Vagina (tissue), 2 donors: ENCODE measurements at regions not wholly inside any gene's neighbourhood (a gene's known extent, or its start where the extent isn't known, plus 50 kb on each side); places are given as distances from the start of the nearest gene placed in this dataset.
"Not testable (repeated sequence)": the region's sequence is repeated elsewhere in the genome, so short reads cannot be mapped to it uniquely, and the experiment has no call there.

Experiments used
- DNase-seq, 2 donors: peaks; one replicate each; pipeline ENCODE4 v3.0.0-alpha.2; 2017; ENCODE audit errors: extremely low spot score in 2 of 2
- H3K27ac ChIP-seq: fragments of 200-600 bp; sonication (generic); one replicate; pipeline ENCODE4 v1.5.1; 2019
- H3K27me3 ChIP-seq: fragments of 200-600 bp; sonication (generic); one replicate; pipeline ENCODE4 v1.5.1; 2019
- H3K36me3 ChIP-seq, 2 donors: fragments of 200-600 bp; sonication (generic); one replicate each; pipeline ENCODE4 v1.5.1; 2017 to 2019
- H3K4me1 ChIP-seq: fragments of 200-600 bp; sonication (generic); one replicate; pipeline ENCODE4 v1.5.1; 2019
- H3K4me3 ChIP-seq, 2 donors: fragments of 200-600 bp; sonication (generic); 1 replicate in 1 of 2; 2 replicates in 1 of 2; pipeline ENCODE4 v1.5.1; 2016 to 2019
- H3K9me3 ChIP-seq: fragments of 200-600 bp; sonication (generic); one replicate; pipeline ENCODE4 v1.5.1; 2019
- POLR2A ChIP-seq, 2 donors: fragments of 450-650 bp; IDR thresholded peaks; one replicate each; pipeline ENCODE4 v1.6.1; 2017; ENCODE audit warnings: antibody characterized with exemption in 2 of 2, mild to moderate bottlenecking in 2 of 2, moderate library complexity in 2 of 2
- POLR2AphosphoS5 ChIP-seq, 2 donors: sonication (generic); formaldehyde crosslinking; IDR thresholded peaks; one replicate each; pipeline ENCODE4 v1.9.0; 2017; ENCODE audit warnings: antibody characterized with exemption in 2 of 2, mild to moderate bottlenecking in 2 of 2, low read depth in 1 of 2; ENCODE audit not compliant: insufficient read depth in 1 of 2
- intact Hi-C: fragments of 100-400 bp; cut with DNase I; formaldehyde crosslinking; loops from one replicate; pipeline ENCODE4 v1.15.1; 2023
- TF ChIP-seq, protein P1 (sequence below), 3 experiments: fragments of 450-650 bp in 2 of 3; fragments of 200-600 bp in 1 of 3; sonication (generic) in 1 of 3; IDR thresholded peaks; one replicate each; pipeline ENCODE4 v1.5.1; 2017 to 2019; ENCODE audit warnings: antibody characterized with exemption in 3 of 3, mild to moderate bottlenecking in 2 of 3, moderate library complexity in 2 of 3

DNA sequence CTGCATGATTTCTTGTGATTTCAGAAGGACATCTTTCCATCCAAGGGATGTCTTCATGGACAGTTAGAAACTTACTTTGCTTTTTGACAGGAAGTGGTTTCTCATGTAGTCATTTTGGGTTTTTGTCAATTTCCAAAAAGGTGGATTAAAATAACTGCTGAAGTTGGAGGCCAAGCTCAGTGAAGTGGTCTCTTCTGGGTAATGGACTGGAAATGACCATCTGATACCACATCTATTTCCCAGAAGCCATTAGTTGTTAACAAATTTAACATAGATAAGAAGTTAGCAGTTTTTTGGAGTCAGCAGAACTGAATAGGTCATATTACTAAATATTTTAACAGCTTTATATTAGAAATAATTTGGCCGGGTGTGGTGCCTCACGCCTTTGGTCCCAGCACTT lies 86.2 kb upstream of the MYO10 start:
- Histone ChIP-seq H3K36me3 (no peaks in the 10 kb centered on the region), H3K4me1 (no peaks in the 10 kb centered on the region), H3K27ac (no peak overlapping the region), H3K9me3 (no peaks in the 10 kb centered on the region), H3K4me3 (no peak overlapping the region), H3K27me3 (no peaks in the 10 kb centered on the region)
- intact Hi-C loops = no loop called here
- no peak for TF ChIP-seq POLR2A (IDR thresholded peaks at IDR 0.05)
- TF ChIP-seq, protein P1, sequence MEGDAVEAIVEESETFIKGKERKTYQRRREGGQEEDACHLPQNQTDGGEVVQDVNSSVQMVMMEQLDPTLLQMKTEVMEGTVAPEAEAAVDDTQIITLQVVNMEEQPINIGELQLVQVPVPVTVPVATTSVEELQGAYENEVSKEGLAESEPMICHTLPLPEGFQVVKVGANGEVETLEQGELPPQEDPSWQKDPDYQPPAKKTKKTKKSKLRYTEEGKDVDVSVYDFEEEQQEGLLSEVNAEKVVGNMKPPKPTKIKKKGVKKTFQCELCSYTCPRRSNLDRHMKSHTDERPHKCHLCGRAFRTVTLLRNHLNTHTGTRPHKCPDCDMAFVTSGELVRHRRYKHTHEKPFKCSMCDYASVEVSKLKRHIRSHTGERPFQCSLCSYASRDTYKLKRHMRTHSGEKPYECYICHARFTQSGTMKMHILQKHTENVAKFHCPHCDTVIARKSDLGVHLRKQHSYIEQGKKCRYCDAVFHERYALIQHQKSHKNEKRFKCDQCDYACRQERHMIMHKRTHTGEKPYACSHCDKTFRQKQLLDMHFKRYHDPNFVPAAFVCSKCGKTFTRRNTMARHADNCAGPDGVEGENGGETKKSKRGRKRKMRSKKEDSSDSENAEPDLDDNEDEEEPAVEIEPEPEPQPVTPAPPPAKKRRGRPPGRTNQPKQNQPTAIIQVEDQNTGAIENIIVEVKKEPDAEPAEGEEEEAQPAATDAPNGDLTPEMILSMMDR (IDR thresholded peaks at IDR 0.05) = no peak
- TF ChIP-seq POLR2AphosphoS5 (IDR thresholded peaks at IDR 0.05; ENCODE audit: insufficient read depth in 1 of 2, low read depth in 1 of 2) = no peak
- no peak for DNase-seq

DNA sequence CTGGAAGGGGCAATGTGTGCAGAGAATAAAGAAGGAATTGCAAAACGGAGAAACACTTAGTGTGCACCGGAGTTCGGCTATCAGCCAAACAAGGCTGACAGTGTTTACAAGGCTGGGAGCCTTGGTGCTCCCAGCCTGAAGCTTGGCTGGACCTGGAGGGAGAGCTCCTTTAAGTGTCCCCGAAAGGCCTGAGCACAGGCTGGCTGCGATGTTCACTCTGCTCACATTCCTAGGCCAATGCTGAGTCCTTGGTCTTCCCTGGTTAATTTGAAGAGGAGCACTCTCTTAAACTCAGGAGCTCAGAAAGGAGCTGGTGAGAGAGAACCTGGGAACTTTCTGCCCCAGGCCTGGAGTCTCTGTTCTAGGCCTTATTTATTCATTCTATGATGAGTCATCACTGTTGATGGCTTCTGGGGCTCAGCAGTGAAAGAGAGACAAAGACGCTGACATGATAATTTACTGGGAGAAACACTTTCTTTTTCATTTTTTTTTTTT lies 88.6 kb upstream of the MYO10 start:
- H3K27me3 ChIP-seq = no peaks in the 10 kb centered on the region
- intact Hi-C loops = no loop called here
- no peaks in the 10 kb centered on the region for H3K36me3 ChIP-seq
- H3K27ac ChIP-seq = no peak overlapping the region
- no peak overlapping the region for H3K4me3 ChIP-seq
- no peak for DNase-seq
- H3K4me1 ChIP-seq = no peaks in the 10 kb centered on the region
- no peaks in the 10 kb centered on the region for H3K9me3 ChIP-seq
- TF ChIP-seq POLR2A (IDR thresholded peaks at IDR 0.05) (no peak), POLR2AphosphoS5 (IDR thresholded peaks at IDR 0.05; ENCODE audit: insufficient read depth in 1 of 2, low read depth in 1 of 2) (no peak)
- TF ChIP-seq, protein P1 (IDR thresholded peaks at IDR 0.05) = no peak

DNA sequence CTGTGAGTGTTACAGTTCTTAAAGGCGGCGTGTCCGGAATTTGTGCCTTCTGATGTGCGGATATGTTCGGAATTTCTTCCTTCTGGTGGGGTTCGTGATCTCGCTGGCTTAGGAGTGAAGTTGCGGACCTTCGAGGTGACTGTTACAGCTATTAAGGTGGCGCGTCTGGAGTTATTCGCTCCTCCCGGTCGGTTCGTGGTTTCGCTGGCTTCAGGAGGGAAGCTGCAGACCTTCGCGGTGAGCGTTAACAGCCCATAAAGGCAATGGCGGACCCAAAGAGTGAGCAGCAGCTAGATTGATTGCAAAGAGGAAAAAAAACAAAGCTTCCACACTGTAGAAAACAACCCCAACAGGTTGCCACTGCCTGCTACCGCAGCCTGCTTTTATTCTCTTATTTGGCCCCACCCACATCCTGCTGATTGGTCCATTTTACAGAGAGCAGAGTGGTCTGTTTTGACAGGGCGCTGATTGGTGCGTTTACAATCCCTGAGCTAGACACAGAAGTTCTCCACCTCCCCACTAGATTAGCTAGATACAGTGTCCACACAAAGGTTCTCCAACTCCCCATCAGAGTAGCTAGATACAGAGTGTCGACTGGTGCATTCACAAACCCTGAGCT lies 95.7 kb upstream of the MYO10 start:
- DNase-seq, H3K9me3 ChIP-seq, H3K27ac ChIP-seq, H3K4me3 ChIP-seq, H3K27me3 ChIP-seq, H3K4me1 ChIP-seq, intact Hi-C loops, H3K36me3 ChIP-seq: not testable (repeated sequence)

GRCh38 chr5:17032314-17032985 lies 96.4 kb upstream of the MYO10 start:
- intact Hi-C loops, H3K27me3 ChIP-seq, H3K4me1 ChIP-seq, H3K9me3 ChIP-seq, H3K27ac ChIP-seq, DNase-seq, H3K4me3 ChIP-seq, H3K36me3 ChIP-seq: not testable (repeated sequence)

DNA sequence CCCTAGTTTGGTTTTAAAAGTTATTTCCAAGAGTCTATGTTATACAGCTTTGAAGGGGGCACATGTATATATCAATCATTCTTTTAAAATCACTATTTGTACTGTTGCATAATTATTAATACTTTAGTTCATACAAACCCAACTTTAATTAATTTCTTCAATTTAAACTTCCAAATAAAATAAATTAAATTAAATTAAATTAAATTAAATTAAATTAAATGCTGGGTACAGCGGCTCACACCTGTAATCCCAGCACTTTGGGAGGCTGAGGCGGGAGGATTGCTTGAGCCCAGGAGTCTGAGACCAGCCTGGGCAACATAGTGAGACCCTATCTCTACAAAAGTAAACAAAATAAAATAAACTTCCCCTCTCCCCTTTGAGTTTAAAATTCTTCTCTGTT lies 98.9 kb upstream of the MYO10 start:
- intact Hi-C loops = loop anchor here (5.0 kb wide), 1 partner anchor 1987 kb away; no protein-coding TSS in a partner anchor
- not testable (repeated sequence) for H3K4me3 ChIP-seq, H3K9me3 ChIP-seq, H3K36me3 ChIP-seq, H3K4me1 ChIP-seq, DNase-seq, H3K27ac ChIP-seq, H3K27me3 ChIP-seq

DNA sequence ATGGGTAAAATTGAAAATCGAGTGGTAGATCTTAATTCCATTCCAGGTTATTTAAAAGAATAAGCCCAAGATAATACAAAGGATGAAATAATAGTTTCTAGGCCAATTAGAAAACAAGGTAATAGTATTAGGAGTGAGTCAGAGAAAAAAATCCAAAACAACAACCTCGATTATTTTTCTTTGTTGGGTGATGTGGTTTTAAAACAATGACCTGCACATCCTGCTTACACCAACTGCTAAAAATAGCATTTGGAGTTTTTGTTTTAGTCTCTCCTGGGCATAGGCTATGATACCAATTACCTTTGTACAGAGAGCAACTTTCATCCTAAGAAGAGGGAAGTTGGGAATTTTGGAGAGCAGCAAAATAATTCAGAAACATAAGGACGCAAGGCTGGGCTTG lies 101.7 kb upstream of the MYO10 start:
- TF ChIP-seq, protein P1 (IDR thresholded peaks at IDR 0.05) = no peak
- TF ChIP-seq POLR2AphosphoS5 (IDR thresholded peaks at IDR 0.05; ENCODE audit: insufficient read depth in 1 of 2, low read depth in 1 of 2) = no peak
- no peak for TF ChIP-seq POLR2A (IDR thresholded peaks at IDR 0.05)
- no peaks in the 10 kb centered on the region for H3K4me1 ChIP-seq
- no peaks in the 10 kb centered on the region for H3K36me3 ChIP-seq
- H3K27ac ChIP-seq = no peak overlapping the region
- intact Hi-C loops = loop anchor here (5.0 kb wide), 1 partner anchor 1985 kb away; no protein-coding TSS in a partner anchor
- DNase-seq = no peak
- no peaks in the 10 kb centered on the region for H3K9me3 ChIP-seq
- no peaks in the 10 kb centered on the region for H3K27me3 ChIP-seq
- no peak overlapping the region for H3K4me3 ChIP-seq
